Endothelial cell of umbilical vein (primary cell): ENCODE measurements at regions not wholly inside any gene's neighbourhood (a gene's known extent, or its start where the extent isn't known, plus 50 kb on each side); places are given as distances from the start of the nearest gene placed in this dataset.

ENCODE experiments used
- BruUV-seq: library from RNA; stranded (reverse); fragments of 400-500 nt; replicated peaks from 2 replicates; lab custom pipeline; 2021; lab: Mats Ljungman, UMichigan
- CTCF ChIA-PET: fragments of 300-600, 350-600 bp; sonication (Branson Sonifier 250); formaldehyde crosslinking; loops from one replicate; lab custom pipeline; 2021; ENCODE audit warnings: antibody characterized with exemption, inconsistent platforms; lab: Charles Lee
- POLR2A ChIA-PET: fragments of 300-600, 350-600 bp; sonication (Branson Sonifier 250); formaldehyde crosslinking; loops from one replicate; lab custom pipeline; 2021; ENCODE audit warnings: antibody characterized with exemption, inconsistent platforms; lab: Charles Lee
- DNase-seq: peaks from one replicate; pipeline ENCODE4 v3.0.0-alpha.2; 2011; ENCODE audit warnings: low read depth, low spot score
- FAIRE-seq: peaks from 2 replicates; lab custom pipeline; 2011; peaks lifted over from hg19 to GRCh38; lab: Jason Lieb, UNC
- H2AFZ ChIP-seq: 2 replicates; pipeline ENCODE4 v1.6.0; 2012; ENCODE audit warnings: low read depth, low read length, control low read depth, inconsistent platforms
- H3K27ac ChIP-seq: 2 replicates; pipeline ENCODE4 v1.5.1; 2011; ENCODE audit warnings: low read depth, mild to moderate bottlenecking, control low read depth, low read length, moderate library complexity; ENCODE audit not compliant: insufficient read depth
- H3K27me3 ChIP-seq, 2 experiments: 2 replicates each; pipeline versions ENCODE4 v1.6.0 to v1.6.1; 2011; ENCODE audit warnings: low read length in 2 of 2, mixed read lengths in 1 of 2; ENCODE audit not compliant: control insufficient read depth in 2 of 2, insufficient read depth in 2 of 2
- H3K36me3 ChIP-seq, 2 experiments: 2 replicates in 1 of 2; 3 replicates in 1 of 2; pipeline ENCODE4 v1.5.1; 2011; ENCODE audit warnings: low read length in 2 of 2, mild to moderate bottlenecking in 1 of 2, moderate library complexity in 1 of 2; ENCODE audit not compliant: control insufficient read depth in 2 of 2, insufficient read depth in 2 of 2; ENCODE audit errors: extremely low read depth in 1 of 2
- H3K4me1 ChIP-seq: 3 replicates; pipeline ENCODE4 v1.5.1; 2011; ENCODE audit warnings: mild to moderate bottlenecking, low read length; ENCODE audit not compliant: control insufficient read depth, insufficient read depth; ENCODE audit errors: extremely low read depth
- H3K4me2 ChIP-seq: 2 replicates; pipeline ENCODE4 v1.6.1; 2011; ENCODE audit warnings: low read length, control low read depth, mixed read lengths; ENCODE audit not compliant: insufficient read depth
- H3K4me3 ChIP-seq, 3 experiments: fragments of 200-600 bp in 1 of 3; sonication (generic), shearing (Covaris generic) in 1 of 3; replicated peaks in 1 of 3; 2 replicates each; pipeline ENCODE4 v1.5.1; 2011 to 2016; ENCODE audit warnings: control low read depth in 3 of 3, low read length in 3 of 3, mild to moderate bottlenecking in 2 of 3, inconsistent platforms in 1 of 3, low read depth in 1 of 3, moderate library complexity in 1 of 3; ENCODE audit not compliant: insufficient read depth in 1 of 3
- H3K79me2 ChIP-seq: 2 replicates; pipeline ENCODE4 v1.6.0; 2012; ENCODE audit warnings: low read length, inconsistent platforms; ENCODE audit not compliant: control insufficient read depth, insufficient read depth
- H3K9ac ChIP-seq: replicated peaks from 2 replicates; pipeline ENCODE3; 2011; ENCODE audit warnings: low read length, control low read depth; ENCODE audit not compliant: insufficient read depth; ENCODE audit errors: extremely low read depth
- H3K9me1 ChIP-seq: replicated peaks from 3 replicates; pipeline ENCODE4 v1.6.0; 2011; ENCODE audit warnings: mild to moderate bottlenecking, low read length; ENCODE audit not compliant: control insufficient read depth, insufficient read depth; ENCODE audit errors: extremely low read depth
- H3K9me3 ChIP-seq: replicated peaks from 2 replicates; pipeline ENCODE4 v1.5.1; 2012; ENCODE audit warnings: low read length, inconsistent platforms; ENCODE audit not compliant: control insufficient read depth, insufficient read depth
- H4K20me1 ChIP-seq: replicated peaks from 2 replicates; pipeline ENCODE3; 2011; ENCODE audit warnings: mild to moderate bottlenecking, low read length; ENCODE audit not compliant: control insufficient read depth, insufficient read depth; ENCODE audit errors: extremely low read depth
- FOS ChIP-seq: IDR thresholded peaks from 2 replicates; pipeline ENCODE4 v1.6.1; 2011; ENCODE audit warnings: mild to moderate bottlenecking, low read length, moderate library complexity, borderline replicate concordance; ENCODE audit not compliant: insufficient read depth
- GATA2 ChIP-seq: IDR thresholded peaks from 2 replicates; pipeline ENCODE4 v1.7.0; 2011; ENCODE audit warnings: low read depth, mild to moderate bottlenecking, moderate library complexity, mixed read lengths, low read length; ENCODE audit not compliant: insufficient read length, insufficient read depth
- JUN ChIP-seq: IDR thresholded peaks from 2 replicates; pipeline ENCODE4 v1.6.1; 2011; ENCODE audit warnings: borderline replicate concordance, low read depth; ENCODE audit not compliant: insufficient read length, insufficient read depth
- MYC ChIP-seq: IDR thresholded peaks from one replicate; pipeline ENCODE4 v1.6.1; 2011; ENCODE audit warnings: mild to moderate bottlenecking, low read depth, low read length
- POLR2A ChIP-seq: IDR thresholded peaks from 2 replicates; pipeline ENCODE4 v1.6.1; 2012; ENCODE audit warnings: low read depth, mild to moderate bottlenecking, control low read depth, low read length
- POLR2AphosphoS5 ChIP-seq: IDR thresholded peaks from 2 replicates; pipeline ENCODE4 v1.6.1; 2012; ENCODE audit warnings: low read depth, mild to moderate bottlenecking, control low read depth, low read length, moderate library complexity; ENCODE audit not compliant: insufficient read depth
- dilution Hi-C: fragments of 300-500 bp; cut with MboI; formaldehyde crosslinking; loops from one replicate; pipeline ENCODE4 v1.15.0; 2019; ENCODE audit warnings: low sequenced_read_pairs; ENCODE audit not compliant: extremely low pct_ligation_motif_present
- intact Hi-C: fragments of 100-400 bp; cut with micrococcal nuclease; formaldehyde crosslinking; loops from one replicate; pipeline ENCODE4 v1.10.0; 2022

DNA sequence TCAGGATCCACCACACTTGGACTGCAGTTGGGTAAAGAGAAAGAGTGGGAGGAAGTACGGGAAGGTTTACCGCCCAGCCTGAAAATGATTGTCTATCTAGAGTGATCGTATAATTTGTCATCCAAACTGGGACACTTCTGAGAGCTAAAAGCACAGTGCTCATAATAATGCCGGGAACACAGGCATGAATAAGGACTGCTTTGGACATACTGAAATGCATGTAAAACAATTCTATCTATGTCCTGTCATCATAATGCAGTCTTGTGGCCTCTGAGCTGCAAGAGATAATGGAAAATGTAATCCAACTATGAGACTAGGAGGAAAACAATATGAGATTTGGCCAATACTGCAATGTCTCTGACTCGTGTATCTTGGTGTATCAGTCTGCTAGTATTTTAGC is 435.5 kb downstream of the SOX11 start:
- intact Hi-C loops (no loop called here), dilution Hi-C loops (no loop called here)
- Histone ChIP-seq H3K36me3 (no peaks in the 10 kb centered on the region), H2AFZ (no peak overlapping the region), H3K9ac (no peak overlapping the region), H4K20me1 (no peaks in the 10 kb centered on the region), H3K79me2 (no peaks in the 10 kb centered on the region), H3K9me1 (no peaks in the 10 kb centered on the region), H3K9me3 (peaks cover 2% of the 10 kb centered on the region), H3K27ac (no peak overlapping the region), H3K4me2 (no peak overlapping the region), H3K4me1 (no peaks in the 10 kb centered on the region), H3K4me3 (no peak overlapping the region), H3K27me3 (no peaks in the 10 kb centered on the region)
- ChIA-PET POLR2A (no interaction called here), CTCF (no interaction called here)
- FAIRE-seq, result no peak
- no peak for DNase-seq
- no TSS peak for BruUV-seq
- TF ChIP-seq MYC (no peak), POLR2AphosphoS5 (no peak), FOS (no peak)

DNA sequence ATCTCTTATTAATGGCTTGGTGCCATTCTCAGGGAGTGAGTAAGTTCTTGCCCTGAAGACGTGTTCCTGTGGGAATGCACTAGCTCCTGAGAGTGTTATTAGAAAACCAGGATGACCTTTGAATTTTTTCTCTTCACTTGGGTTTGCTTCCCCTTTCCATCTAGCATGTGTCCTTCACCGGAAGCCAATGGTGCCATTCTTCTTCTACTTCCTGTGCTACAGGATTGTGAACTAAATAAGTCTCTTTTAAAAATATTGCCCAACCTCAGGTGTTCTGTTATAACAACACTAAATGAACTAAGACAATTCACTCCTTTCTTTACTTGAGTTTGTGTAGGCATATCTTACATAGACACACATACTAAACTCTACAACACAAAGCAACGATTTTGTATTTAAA is 447.0 kb downstream of the SOX11 start:
- CTCF ChIA-PET, result no interaction called here
- FAIRE-seq, result no peak
- H3K4me1 ChIP-seq, result no peaks in the 10 kb centered on the region
- POLR2A ChIA-PET, result no interaction called here
- H2AFZ ChIP-seq, result no peak overlapping the region
- DNase-seq, result no peak
- intact Hi-C loops, result no loop called here
- H3K4me2 ChIP-seq, result no peak overlapping the region
- TF ChIP-seq POLR2A, result no peak
- no peak for TF ChIP-seq POLR2AphosphoS5
- TF ChIP-seq JUN, result no peak
- no peak for TF ChIP-seq FOS
- TF ChIP-seq GATA2, result no peak
- no peak for TF ChIP-seq MYC
- H3K36me3 ChIP-seq, result no peaks in the 10 kb centered on the region
- no peaks in the 10 kb centered on the region for H3K9me1 ChIP-seq
- H3K79me2 ChIP-seq, result no peaks in the 10 kb centered on the region
- dilution Hi-C loops, result no loop called here
- BruUV-seq, result no TSS peak
- H4K20me1 ChIP-seq, result no peaks in the 10 kb centered on the region
- H3K27ac ChIP-seq, result no peak overlapping the region
- H3K9me3 ChIP-seq, result peaks cover 6% of the 10 kb centered on the region
- no peak overlapping the region for H3K4me3 ChIP-seq
- no peak overlapping the region for H3K9ac ChIP-seq
- H3K27me3 ChIP-seq, result no peaks in the 10 kb centered on the region
